Mammary epithelial cell (primary cell): ENCODE measurements at regions not wholly inside any gene's neighbourhood (a gene's known extent, or its start where the extent isn't known, plus 50 kb on each side); places are given as distances from the start of the nearest gene placed in this dataset.

Source experiments
- EZH2 ChIP-seq: IDR thresholded peaks from 2 replicates; pipeline ENCODE4 v1.6.1; 2012; ENCODE audit warnings: low read length, inconsistent platforms, borderline replicate concordance
- TF ChIP-seq, protein P1 (sequence below), 2 donors: IDR thresholded peaks in 1 of 2; conservative IDR thresholded peaks in 1 of 2; 2 replicates each; pipeline ENCODE4 v1.5.1; 2011 to 2012; ENCODE audit warnings: inconsistent platforms in 2 of 2, low read length in 2 of 2, mild to moderate bottlenecking in 2 of 2, control low read depth in 1 of 2, low read depth in 1 of 2; ENCODE audit not compliant: insufficient read depth in 1 of 2; ENCODE audit errors: extremely low read depth in 1 of 2

DNA sequence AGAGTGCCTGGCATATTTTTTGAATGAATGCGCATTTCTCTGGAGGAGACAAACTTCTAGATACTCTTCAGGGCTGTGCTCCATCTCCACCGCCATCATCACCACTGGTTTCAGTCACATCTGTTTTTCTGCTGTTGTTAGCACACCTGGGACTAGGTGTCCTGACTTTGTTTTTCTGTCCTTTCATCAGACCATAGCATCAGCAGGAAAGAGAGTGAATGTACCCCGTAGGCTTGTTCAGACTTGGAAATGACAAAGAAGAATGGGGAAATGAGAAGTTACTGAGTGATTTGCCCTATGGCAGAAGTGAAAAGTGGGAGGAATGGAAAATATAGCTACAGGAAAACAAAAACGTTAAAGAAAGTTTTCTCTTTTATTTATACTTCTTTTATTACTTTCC is 965.2 kb upstream of the FANCL start:
- TF ChIP-seq EZH2, result no peak
- TF ChIP-seq, protein P1, sequence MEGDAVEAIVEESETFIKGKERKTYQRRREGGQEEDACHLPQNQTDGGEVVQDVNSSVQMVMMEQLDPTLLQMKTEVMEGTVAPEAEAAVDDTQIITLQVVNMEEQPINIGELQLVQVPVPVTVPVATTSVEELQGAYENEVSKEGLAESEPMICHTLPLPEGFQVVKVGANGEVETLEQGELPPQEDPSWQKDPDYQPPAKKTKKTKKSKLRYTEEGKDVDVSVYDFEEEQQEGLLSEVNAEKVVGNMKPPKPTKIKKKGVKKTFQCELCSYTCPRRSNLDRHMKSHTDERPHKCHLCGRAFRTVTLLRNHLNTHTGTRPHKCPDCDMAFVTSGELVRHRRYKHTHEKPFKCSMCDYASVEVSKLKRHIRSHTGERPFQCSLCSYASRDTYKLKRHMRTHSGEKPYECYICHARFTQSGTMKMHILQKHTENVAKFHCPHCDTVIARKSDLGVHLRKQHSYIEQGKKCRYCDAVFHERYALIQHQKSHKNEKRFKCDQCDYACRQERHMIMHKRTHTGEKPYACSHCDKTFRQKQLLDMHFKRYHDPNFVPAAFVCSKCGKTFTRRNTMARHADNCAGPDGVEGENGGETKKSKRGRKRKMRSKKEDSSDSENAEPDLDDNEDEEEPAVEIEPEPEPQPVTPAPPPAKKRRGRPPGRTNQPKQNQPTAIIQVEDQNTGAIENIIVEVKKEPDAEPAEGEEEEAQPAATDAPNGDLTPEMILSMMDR (conservative IDR thresholded peaks at IDR 0.05 in 1 of 2, IDR thresholded peaks at IDR 0.05 in 1 of 2; ENCODE audit: extremely low read depth in 1 of 2, insufficient read depth in 1 of 2, low read depth in 1 of 2, low read length in 2 of 2), result no peak
